GM21423 (cell line): ENCODE measurements at regions not wholly inside any gene's neighbourhood (a gene's known extent, or its start where the extent isn't known, plus 50 kb on each side); places are given as distances from the start of the nearest gene placed in this dataset.

Source experiments
- ATAC-seq: cut with Tn5 transposase; IDR thresholded peaks from one replicate; pipeline ENCODE4 v1.9.1; 2021; ENCODE audit warnings: mild to moderate bottlenecking, moderate library complexity; ENCODE audit not compliant: unreplicated experiment

DNA sequence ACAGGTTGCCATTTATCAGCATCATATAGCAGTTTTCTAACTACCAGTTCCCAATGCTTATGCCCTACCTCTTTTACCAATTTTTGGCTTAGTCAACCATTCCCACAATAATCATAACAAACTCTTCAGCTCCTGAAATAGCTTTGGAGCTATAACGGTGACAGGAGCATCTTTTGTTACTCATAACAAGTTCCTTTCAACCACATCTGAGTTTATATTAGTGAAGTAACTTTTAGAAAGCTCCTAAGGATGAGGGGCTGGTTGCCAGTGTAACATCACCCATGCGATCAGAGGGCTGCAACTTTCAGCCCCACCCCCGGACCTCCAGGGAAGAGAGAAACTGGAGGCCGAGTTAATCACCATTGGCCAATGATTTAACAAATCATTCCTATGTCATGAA, 495.3 kb upstream of the RASGRP1 start:
- no peak for ATAC-seq

- ATAC-seq: no peak
Measured at GRCh38 chr15:39061952-39062464, 497.4 kb upstream of the RASGRP1 start.

GRCh38 chr15:39066677-39067076, 502.1 kb upstream of the RASGRP1 start:
- ATAC-seq: no peak

DNA sequence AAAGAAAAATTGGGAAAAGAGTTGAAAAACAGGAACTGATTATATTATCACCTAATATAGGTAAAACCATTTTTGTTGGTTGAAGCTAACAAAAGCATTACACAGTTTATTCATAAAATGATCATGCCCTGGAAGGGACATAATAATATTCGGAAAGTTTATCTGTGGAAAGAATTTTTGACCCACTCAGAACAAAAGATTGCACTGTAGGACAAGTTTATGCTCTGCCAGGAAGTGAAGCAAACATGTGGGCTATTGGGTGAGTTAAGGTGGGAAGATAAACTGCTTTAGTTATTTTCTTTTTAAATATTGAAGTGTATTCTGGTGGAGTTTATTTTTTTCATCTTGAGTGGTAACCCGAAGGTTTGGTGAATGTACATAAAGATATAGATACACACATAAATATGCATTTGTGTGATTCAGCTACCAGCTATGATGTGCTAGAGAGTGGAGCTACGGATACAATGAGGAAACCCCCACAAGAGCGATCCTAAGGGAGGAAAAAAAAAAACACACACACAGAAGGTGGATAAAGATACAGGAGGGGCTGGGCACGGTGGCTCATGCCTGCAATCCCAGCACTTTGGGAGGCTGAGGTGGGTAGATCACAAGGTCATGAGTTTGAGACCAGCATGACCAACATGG, 506.4 kb upstream of the THBS1 start:
- no peak for ATAC-seq

- ATAC-seq: no peak
Measured at GRCh38 chr15:39075311-39075710, 505.6 kb upstream of the THBS1 start.

DNA sequence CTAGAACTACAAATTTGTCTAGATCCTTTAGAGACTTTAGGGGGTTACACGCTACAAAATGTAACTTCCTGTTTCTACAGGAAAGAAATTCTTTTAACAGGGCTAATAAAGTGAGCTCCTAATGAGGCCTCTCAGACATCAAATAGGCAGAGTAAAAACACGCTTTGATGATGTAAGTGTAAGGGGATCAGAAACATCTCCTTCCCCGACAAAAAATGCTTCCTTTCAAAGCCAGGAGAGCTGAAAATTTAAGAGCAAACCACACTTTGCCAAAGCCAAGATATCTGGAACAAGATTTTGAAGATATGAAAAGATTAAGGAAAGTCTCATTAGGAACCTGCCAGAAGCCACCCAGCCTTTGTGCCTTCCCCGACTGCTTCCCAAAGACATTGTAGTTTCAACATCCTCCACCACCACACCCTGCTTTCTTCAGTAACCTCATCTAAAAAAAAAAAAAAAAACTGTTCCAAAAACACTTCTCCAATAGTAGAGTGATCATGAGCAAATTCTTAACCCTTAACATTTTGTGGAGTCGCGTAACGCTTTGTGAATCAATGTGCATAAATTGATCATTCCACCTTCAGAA, 505.0 kb upstream of the THBS1 start:
- ATAC-seq: no peak

DNA sequence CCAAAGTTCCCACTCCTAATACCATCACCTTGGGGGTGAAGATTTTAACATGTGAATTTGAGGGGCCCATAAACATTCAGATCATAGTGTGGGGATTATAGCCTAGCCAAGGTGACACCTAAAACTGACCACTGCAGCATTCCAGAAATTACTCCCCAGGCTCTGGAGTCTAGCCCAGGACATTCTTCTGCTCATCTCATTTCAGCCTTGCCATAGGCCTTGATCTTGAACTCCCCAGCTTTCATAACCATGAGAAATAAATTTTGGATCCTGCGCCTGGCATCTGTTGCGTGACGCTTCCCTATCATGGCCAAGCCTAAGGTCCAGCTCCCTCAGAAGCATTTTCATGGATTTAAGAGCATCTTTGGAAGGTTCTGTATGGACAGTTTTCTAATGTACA, 502.9 kb upstream of the THBS1 start:
- ATAC-seq: no peak

DNA sequence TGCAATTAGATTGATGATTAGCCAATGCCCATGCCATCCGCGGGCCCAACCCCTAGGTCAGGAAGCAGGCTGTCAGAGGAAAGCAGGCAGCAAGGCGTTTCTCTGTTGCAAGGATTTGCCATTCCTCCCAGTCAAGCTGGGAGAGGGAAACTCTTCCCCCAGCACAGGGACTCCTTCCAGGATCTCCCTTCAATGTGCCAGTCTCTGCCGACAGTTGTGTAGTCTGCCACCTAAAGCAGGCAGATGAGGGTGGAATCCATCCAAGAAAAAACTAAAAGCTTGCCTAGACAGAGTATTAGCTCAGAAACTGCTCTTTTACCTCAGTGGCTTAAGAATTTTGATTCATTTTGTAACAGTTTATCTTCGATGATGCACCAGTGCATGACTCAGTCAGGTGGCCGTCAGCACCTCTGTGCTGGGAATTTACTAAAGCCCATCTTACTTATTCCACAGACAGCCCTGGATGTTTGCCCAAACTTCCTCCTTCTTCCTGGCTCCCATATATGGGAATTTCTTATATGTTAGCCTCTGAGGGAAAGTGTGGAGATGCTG, 501.5 kb upstream of the THBS1 start:
- ATAC-seq: no peak

DNA sequence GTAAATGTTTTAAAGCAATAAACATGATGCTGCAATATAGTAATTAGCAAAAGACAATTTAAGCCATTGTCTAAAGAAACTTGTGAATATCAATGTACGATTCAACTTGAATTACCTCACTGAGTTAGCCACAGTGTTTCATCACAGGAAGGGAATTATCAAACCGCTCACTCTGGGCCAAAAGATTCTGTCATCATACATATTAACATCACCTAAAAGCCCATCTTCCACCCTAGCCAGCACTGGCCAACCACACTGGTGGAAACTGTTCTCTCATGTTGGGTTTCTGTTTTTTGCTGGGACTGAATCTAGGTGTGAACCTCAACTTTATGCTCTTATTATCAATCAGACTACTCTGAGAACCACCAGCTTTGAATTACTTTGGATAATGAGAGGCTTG, 497.7 kb upstream of the THBS1 start:
- no peak for ATAC-seq

DNA sequence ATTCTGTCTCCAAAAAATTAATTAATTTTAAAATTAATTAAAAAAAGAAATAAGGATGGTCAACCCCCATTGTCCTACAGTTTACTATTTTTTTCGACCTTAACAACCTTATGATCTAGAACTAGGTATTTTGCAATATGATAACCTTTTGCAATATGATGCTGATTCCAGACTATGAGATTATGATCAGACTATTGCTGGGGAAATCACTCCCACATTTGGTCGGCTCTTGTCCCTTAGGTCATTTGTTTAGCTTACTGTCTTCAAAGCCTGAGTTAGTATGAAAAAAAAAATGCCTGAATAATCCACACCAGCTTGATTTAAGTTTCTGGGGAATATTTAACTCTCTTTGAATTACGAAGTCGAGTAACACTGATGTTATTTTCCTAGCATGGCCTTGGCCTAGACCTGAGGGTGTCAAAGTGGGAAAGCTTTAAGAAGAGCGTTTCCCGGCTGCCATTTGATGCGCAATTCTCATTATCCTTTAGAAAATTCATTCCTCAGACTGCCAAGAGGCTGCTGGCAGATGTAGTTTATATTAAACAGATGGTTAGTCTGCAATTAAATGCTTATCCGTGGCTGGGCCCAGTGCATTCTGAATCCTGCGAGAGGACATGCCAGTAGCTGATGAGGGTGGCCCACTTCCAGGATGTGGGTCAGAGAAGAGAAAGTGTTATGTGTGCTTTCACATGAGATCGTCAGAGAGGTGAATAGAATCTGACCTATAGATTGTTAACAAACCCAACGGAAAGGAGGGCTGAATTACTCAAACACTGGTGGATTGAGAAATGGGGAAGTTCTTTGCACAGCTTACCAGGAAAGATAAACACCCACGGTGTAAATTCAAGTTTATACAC, 496.0 kb upstream of the THBS1 start:
- no peak for ATAC-seq

DNA sequence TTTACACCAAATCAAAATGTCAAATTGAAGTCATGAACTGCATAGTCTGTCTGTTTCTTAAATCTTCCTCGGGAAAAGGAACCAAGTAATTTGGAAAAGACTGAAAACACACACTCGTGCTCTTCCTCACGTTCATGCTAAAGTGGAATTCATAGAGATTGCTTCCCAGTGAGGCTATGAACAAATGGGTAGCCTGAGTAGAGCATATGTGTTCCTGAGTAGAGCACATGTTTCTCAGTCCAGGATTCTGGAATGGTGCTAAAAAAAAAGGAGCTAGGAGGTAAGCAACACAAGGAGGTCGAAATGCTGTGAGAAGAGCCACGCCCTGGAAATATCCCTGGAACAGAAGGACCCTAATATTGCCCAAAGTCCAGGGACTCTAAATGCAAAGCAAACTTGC, 494.2 kb upstream of the THBS1 start:
- ATAC-seq: no peak

DNA sequence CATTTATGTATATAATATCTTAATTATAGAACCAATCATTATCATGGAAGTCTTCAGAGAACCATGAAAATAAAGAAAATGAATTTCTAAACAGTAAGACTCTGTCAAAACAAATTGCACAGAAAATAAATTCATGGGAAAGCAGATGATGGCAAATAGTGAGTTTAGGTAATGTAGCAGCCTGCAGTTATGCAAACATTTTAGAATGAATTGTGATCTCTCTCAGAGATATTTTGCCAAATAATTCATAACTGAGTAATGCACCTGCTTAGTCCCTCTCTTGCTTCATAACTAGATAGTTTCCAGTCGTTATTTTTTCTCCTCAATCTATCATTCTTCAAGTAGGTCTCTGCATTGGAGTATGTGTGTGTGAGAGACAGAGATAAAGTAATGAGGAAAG, 492.7 kb upstream of the THBS1 start:
- ATAC-seq: no peak

- ATAC-seq: no peak
Measured at GRCh38 chr15:39092354-39092753, 488.5 kb upstream of the THBS1 start.

- no peak for ATAC-seq
Measured at GRCh38 chr15:39092761-39093160, 488.1 kb upstream of the THBS1 start.

GRCh38 chr15:39094116-39094515, 486.8 kb upstream of the THBS1 start:
- no peak for ATAC-seq

DNA sequence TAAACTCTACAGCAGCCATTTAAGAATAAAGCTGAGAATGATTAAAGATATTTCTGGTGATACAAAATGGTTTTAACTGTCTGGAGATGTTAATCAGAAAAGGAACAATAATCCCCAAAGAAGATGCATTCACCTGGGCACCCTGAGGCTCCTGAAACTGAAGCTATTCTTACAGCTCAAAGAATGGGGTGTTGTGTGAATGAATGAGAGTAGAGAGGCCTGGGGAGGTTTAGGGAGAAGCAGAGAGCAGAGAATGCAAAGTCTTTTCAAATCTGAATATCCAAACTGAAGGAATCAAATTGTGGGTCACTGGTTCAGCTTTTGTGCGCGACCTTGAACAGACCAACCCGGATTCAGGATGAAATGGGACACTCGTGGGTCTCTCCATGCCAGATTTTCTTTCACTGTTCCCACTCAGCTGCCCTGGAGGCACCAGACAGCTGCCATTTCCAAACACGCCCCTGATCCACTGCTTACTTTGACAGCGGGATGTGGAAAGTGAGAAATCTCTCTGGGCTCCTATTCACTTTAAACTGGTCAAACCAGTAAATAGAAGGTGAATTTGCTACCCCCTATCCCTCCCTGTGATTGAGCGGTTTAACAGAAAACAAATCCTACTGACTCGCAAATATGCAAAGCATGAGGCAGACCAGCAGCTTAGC, 485.5 kb upstream of the THBS1 start:
- ATAC-seq: no peak

DNA sequence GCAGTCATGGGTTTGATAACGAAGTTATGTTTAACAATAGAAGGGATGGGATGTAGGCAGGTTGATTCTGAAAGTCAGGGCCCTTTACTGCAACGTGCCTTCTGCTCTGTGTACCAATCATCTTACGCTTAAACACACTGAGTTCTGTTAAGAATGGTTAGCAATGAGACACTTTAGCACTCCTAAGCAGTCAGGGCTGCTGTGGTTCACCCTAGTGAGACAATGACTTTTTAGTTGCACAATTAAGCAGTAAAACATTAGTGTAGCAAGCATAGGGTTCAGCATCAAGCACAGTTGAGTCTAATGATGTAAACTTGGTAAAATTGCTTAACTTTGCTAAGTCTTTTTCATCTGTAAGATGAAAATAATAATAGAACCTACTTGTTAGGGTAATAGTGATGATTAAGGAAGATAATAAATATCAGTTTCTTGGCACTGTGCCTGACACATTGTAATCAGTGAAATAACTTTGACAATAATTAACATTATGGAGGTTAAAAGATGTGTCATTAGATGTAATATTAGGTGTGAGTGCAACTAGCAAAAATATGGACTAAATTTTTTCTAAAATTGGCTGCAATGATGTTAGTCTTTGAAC, 484.2 kb upstream of the THBS1 start:
- ATAC-seq: no peak

- ATAC-seq: no peak
Measured at GRCh38 chr15:39099524-39099923, 481.4 kb upstream of the THBS1 start.

- no peak for ATAC-seq
Measured at GRCh38 chr15:39100106-39100660, 480.7 kb upstream of the THBS1 start.

- no peak for ATAC-seq
Measured at GRCh38 chr15:39102431-39102830, 478.4 kb upstream of the THBS1 start.
